ENCODE measurements at regions not wholly inside any gene's neighbourhood (a gene's known extent, or its start where the extent isn't known, plus 50 kb on each side); places are given as distances from the start of the nearest gene placed in this dataset.

- TF ChIP-seq EZH2 (IDR thresholded peaks at IDR 0.05; ENCODE audit: insufficient read depth, poor library complexity, severe bottlenecking) = no peak
- no peak for TF ChIP-seq EZH2phosphoT487 (IDR thresholded peaks at IDR 0.05; ENCODE audit: insufficient read depth, low read depth)
Measured at GRCh38 chr2:184006998-184007397, 591.3 kb upstream of the ZNF804A start.

All from GM23248 (cell line).